ENCODE measurements at regions not wholly inside any gene's neighbourhood (a gene's known extent, or its start where the extent isn't known, plus 50 kb on each side); places are given as distances from the start of the nearest gene placed in this dataset.

DNA sequence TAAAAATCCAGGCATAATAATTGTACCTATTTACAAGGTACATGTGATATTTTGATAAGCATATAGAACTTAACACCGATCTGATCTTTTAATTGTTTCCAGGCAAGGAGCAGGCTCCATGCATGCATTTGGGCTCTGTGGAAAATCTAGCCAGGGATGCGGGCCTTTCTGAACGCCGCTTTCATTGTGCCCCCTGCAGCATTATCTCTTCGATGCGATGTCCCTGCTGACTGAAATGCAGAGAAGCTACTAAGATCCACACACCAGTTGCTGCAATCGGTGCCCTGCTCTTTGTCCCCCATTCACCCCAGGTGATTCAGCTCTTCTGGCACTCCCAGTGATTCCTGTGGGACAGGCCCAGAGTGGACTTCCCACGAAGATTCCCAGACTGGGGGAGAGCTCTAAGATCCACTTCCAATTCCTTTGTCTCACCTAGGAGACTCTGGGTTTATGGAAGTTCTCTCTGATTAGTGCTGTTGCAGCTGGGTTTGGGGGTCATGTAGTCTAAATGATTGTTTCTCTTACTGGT, 254.3 kb upstream of the AGA start:
- DNase-seq (ENCODE audit: low spot score): no peak

DNA sequence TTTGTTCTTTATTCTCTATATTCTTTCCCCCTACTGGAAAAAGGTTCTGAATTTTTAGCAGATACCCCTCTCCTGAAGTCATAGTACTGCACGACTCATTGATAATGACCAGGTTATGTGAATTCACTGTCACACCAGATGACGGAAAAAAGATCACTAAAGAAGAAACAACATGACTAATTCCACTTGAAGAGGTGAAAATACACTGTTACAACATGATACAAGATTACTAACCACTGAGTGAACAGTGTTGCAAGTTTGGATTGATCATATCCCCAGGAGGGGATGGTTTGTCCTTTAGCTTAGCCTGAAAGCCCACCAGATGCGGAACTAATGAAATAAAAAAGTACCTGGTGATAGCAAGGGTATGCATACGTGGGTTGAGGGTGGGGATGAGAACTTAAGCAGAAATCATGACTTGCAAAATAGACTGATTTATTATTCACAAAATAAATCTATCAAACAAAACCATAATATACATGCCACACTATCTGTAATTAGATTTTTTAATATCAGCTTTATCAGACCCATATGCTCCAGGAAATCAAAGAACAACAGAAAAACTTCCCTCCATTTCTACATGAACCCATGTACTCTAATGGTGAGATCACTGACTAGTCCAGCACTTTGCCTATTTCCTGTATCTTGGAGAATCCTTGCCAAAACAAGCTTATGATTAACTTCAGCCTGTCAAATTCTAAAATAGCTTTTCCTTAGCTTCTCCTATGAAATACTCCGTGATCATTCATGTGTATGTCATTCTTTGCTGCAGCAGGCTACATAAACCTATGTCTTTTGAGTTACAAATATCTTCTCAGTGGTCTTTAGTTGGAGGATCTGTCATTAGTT, 257.4 kb upstream of the AGA start:
- no peak for DNase-seq (ENCODE audit: low spot score)

DNA sequence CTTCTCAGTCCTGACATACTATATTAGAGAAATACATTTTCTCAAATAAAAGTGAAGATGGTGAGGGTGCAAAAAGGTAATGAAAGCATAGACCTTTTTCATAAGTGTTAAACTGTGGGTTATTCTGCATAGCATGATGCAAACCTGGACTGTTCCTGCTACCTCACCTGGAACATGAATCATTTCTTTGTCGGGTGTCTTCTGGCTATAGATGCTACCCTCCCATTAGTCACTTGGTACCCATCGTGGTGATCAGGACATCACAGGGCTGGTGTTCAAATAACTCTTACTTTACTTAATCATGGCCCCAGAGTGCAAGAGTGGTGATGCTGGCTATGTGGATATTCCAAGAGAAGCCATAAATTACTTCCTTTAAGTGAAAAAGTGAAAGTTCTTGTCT, 264.7 kb upstream of the AGA start:
- no peak for DNase-seq (ENCODE audit: low spot score)

DNA sequence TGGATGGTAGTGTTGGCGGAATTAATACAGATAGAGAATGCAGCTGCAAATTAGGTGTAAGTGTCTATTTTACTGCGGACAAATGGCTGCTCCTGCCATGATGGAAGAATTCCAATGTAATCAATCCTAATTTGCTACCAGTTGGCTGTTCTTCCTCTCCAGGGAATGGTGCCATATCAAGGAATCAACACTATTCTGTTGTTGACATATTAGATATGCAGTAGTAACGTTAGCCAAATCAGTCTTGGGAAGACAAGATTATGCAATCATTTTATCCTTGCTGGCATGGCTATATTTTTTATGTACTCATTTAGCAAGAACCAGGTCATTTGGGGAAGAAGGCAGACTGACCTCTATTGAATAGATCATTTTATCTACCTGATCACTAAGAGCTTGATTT, 271.2 kb upstream of the AGA start:
- DNase-seq (ENCODE audit: low spot score): no peak

DNA sequence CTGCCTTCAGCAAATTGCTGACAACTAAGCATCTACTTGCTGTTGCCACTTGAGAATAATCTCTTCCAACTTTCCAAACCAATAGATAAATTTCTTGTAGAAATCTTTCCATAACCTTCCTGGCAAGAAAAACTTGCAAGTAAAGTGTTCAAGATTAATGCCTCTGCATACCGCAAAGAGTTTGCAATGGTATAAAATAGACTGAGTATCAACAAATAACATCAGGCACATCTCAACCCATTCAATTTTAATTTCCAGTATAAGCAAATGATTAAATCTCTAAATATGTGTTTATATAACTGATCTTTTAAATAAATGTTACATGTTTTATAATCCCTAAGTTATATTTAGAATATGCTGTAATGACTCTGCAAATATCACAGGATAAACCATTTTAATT, 275.2 kb upstream of the AGA start:
- no peak for DNase-seq (ENCODE audit: low spot score)

DNA sequence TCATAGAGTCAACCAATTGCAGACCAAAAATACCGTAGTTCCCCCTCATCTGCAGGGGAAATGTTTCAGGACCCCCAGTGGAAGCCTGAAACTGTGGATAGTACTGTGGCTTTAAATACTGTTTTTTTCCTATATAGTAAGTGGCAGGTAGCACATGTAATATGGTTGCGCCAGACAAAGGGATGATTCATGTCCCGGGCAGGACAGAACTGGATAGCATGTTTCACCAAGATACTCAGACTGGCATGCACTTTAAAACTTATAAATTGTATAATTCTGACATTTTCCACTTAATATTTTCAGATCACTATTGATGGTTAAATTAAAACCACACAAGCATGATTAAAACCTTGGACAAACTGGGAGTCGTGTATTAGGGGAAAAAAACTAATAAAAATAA, 276.3 kb upstream of the AGA start:
- peak; percentile 13 for DNase-seq (ENCODE audit: low spot score)

DNA sequence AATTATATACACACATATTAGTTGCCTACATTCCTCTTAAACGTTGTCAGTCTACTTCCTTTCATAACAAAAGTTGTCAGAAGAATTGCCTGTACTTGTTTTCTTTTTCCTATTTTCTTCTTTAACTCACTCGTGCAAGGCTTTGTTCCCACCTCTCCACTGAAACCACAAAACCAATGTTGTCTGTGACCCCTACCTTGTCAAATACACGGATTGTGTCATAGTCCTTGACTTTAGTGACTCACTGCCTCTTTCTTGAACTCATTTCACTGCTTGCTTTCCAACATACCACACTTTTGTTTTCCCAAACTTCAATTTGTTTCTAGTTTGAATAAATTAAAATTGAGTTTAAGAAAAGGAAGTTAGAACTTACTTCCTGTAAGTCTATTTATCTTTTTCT, 283.9 kb upstream of the AGA start:
- no peak for DNase-seq (ENCODE audit: low spot score)

DNA sequence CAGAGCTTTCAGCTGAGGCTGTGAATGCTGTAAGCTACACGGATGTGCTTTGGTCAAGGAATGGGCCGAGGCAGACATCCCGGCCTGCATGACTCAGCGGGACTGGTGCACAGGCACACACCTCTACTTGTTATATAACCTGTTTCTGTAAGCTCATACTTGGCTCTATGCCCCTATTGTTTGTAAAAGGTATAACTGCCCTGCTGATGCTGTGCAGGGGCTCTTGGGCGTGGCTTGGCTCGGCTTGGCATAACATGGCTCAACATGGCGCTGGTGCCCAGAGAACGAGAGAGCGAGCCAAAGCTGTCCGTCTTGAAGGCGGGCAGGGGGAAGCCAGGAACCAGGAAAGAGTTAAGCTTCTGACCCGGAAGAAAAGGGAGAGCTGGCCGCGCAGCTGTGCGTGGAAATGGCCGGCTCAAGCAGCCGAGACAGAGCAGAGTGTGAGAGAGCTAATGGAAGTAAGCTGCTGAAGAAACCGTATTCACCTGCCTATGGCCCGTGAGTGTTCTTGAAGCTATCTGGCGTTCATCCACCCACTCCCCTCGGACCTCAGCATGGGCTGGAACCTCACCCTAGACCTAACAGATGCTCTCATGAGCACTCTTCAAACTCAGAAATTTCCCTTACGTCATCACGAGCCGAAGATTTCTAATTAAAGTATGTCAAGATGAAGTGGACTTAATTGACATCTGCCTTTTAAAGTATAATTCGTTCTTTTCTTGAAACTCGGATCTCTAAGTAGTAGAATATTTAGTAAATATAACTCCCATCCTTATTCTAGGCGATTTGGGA, 286.3 kb upstream of the AGA start:
- DNase-seq (ENCODE audit: low spot score): peak; percentile 9

DNA sequence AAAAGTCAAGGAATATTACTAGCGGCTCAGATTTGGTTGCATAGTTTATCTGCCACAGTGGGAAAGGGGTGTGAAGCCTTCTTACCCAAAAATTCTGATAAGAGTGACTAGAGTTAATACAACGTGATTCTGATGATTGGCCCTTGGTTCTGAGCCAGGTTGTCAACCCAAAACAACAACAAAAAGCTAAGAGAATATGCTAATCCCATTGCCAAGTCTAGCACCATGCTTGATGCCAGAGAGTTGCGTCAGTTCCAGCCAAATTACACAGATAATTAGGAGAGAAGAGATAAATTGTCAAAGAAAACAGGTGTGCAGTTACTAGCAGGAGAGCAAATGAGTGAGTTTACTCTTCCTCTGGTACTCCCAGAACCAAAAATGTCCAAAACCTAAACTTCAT, 287.4 kb upstream of the AGA start:
- DNase-seq (ENCODE audit: low spot score): no peak

DNA sequence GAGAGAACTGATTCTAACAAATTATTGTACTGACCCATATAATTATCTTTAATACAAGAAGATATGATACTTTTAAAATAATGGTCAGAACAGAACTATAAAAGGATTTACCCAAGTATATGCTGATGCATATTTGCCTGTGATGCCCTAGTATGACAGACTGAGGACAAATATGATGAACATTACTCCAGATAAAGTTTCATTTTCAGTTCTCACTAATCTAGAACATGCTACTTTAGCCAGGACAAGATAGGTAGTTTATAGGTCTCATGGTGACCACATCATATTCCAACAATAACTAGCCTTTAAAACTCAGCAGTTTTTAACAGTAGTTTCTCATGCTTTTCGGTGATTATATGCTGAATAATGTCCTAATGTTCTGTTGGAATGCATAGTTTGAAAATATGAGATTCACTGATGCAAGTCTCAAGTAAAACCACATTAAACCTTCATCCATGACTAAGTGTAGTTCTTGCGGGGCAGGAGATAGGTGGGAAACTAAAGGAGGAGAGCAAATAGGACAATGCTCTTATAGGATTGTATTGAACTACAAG, 295.2 kb upstream of the AGA start:
- no peak for DNase-seq (ENCODE audit: low spot score)

DNA sequence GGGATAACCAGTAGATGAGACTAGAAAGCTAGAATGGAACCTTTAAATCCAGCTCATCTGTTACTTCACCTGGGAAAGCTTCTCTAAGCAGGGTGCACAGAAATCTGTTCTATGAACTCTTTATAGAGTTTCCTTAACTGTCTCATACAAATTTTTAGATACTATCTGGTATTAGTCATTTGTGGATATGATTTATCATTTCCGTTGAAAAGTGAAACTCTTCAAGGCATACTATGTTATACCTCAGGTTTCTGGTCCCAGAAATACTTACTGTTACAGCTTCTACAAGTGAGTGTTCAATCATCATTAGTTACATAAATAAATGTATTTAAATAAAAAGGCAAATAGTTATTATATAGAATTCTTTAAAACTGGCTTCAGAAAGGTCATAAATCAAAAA, 298.3 kb upstream of the AGA start:
- DNase-seq (ENCODE audit: low spot score): peak; percentile 33

DNA sequence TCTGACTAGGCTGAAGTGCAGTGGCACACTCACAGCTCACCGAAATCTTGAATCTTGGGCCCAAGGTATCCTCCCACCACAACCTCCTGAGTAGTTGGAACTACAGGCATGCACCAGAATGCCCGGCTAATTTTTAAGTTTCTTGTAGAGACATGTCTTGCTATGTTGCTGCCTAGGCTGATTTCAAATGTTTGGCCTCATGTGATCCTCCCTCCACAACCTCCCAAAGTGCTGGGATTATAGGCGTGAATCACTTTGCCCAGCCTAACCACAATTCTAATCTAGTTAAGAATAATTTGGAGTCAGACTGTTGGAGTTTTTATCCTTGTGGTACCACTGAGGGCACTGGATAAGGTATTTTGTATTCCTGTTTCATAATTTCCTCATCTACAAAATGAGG, 317.5 kb upstream of the AGA start:
- DNase-seq (ENCODE audit: low spot score): no peak

DNA sequence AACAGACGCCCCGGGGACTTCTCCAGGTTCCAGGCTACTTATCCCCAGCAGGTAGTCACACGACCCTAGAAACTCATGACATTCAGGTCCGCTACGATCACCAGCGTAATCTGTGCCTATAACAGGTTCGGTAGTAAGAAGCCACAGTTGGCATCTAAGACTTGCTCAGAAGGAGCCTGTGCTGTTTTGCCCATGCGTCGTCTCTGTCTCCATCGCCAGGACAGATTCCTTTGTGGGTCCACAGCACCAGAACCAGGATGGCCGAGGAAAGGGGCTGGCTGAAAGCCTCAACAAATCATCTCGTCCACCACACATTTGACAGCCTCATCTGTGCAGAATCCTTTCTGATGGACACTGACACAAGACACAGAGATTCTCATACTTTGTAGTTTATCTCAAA, 319.5 kb upstream of the AGA start:
- DNase-seq (ENCODE audit: low spot score): no peak

DNA sequence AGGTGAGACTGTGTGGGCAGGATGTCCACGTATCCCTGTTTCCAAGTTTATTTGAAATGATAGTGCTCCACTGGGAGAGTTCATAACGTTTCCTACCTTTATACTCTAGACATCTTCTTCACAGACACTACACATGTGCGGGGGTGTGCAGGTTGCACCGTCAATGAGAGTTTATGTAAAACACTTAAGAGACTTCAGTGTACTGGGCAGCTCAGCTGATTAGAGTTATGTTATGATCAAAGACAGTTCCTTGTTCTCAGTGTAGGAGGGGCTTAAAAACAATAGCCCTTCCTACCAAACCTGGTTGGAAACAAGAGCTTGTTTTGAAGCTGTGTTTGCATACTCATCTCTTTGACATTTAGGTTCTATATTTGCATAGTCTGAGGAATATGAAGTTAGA, 326.9 kb upstream of the AGA start:
- DNase-seq (ENCODE audit: low spot score): no peak

DNA sequence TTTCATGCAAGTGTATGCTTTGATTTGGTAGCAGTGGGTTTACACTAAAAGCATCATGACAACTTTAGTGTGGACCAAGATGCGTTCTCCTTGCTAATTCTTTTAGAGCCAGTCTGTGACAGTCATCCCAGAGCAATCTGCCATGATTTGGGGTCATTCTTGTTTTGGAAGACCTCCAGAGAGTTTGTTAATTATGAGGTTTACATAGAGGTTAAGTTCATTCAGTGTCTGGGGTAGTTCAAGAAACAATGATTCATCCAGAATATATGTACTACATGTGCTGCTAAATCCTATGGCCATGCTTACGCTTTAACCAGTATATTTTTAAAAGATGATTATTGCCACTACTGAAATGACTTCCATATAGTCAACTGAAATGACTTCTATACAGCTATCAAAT, 328.5 kb upstream of the AGA start:
- no peak for DNase-seq (ENCODE audit: low spot score)

DNA sequence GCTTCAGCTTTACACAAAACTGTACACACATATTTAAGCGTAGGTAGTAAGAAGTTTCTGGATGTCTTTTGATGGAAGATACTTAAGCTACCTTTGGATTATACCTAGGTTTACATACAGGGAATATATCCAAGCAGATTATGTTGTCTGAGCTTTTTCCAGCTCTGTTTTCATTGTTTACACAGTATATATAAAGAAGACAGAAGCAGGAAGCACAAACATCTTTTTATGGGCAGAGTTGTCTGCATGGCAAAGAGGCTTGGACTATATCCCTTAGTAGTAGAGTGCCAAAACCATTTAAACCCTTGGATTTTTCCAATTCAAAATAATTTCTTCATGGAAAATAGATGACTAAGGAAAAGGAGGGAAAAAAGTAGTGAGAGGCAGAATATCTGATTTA, 329.4 kb upstream of the AGA start:
- DNase-seq (ENCODE audit: low spot score): no peak

DNA sequence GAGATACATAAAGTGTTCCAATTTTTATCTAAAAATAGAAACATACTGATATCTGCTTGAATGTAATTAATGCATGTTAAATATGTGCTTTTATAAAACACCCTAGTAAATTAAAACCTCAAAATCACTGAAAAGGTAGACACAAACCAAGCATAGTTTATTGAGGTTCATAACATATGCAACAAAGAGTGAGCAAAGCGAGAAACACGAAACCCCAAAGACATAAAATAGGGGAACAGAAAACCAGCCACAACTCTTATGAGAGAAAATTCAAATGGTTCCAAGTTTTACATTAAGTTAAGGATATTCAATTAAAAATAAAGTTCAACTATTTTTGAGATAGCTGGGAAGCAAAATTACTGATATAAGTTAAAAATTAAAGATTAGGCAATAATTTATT, 336.4 kb upstream of the AGA start:
- no peak for DNase-seq (ENCODE audit: low spot score)

DNA sequence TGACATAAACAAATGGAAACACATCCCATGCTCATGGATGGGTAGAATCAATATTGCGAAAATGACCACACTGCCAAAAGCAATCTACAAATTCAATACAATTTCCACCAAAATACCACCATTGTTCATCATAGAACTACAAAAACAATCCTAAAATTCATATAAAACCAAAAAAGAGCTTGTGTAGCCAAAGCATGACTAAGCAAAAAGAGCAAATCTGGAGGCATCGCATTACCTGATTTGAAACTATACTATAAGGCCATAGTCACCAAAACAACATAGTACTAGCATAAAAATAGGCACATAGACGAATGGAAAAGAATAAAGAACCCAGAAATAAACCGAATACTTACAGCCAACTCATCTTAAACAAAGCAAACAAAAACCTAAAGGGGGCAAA, 342.8 kb upstream of the AGA start:
- DNase-seq (ENCODE audit: low spot score): no peak

DNA sequence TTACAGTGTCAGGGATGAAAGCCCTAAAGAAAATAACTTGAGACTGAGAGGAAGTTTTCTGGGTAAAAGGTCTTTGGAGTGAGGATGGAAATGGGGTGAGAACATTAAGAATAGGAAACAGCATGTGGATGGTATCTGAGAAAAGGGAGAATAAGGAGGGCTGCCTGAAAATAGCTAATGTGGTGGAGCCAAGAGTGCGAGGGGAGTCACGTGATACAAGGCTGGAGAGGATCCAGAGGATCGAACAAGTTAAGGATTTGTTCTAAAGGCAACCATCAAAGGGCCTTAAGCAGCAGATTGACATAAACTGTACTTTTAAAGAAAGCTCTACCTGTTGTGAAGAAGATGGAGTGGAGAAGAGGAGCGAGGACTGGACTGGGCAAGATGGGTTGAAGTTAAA, 347.4 kb upstream of the AGA start:
- peak; percentile 27 for DNase-seq (ENCODE audit: low spot score)

DNA sequence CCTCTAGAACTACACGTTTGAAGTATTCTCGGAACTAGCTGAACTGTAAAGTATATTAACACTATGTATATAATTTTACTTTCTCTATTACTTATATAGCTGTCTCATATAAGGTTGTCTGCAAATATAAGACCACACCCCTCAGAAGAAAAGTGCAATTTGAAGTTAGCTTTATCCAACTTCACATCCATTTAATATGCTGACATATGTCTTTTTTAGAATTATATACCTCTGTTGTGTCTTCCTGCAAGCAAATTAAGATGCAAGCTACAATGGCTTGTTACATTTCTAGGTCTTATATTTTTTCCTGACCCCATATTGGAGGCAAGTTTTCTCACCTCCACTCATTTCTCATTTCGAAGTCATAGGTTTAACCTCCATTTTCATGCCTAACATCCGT, 349.0 kb upstream of the AGA start:
- DNase-seq (ENCODE audit: low spot score): no peak

DNA sequence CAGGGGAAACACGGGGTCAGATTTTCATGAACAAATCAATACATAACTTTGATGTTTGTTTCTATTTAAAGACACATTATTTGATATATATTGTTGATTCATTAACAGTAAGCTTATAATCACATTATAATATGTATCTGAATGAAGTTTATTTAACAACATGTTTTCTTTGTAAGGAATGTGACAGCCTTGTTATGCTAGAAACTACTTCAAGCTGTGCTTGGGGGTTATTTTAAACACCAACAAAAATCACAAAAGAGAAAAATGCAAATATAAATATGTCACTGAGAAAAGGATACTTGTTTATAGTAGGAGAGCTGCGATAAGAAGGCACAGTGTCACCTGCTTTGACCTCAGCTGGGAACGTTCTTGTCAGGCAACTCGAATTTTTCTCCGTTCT, 354.6 kb upstream of the AGA start:
- DNase-seq (ENCODE audit: low spot score): no peak

DNA sequence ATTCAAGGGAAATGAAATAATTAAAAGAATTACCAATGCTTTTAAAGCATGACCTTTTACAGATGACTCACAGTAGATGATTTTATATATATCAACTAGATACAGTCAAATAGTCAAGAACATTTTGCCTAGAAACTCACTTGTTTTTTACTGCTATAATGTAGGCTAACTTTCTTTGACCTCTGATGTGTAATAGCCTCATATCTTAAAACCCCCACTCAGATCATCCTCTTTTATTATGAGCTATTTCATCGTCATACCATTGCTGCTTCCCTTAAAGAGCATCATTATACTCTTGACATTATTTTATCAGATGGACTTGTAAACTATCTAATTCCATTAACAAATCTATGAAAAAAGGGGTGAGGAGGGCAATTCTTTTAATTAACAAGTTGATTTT, 355.9 kb upstream of the AGA start:
- DNase-seq (ENCODE audit: low spot score): no peak

DNA sequence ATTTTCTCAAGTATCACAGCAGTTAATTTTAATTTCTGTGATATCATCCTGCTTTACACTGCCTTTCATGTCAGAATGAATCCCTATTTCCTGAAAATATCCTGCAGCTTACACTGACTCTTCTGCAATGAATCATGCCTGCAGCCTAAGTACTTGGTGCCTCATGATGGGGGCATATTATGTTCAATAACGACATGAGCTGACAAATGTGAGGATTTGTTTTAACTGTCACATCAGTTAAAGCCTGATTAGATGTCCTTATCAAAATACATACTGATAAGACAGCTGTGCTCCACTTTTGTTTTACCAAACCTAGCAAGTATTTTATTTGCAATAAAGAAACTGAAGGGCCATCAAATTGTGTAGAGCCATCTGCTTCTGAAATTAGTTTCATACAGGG, 359.9 kb upstream of the AGA start:
- DNase-seq (ENCODE audit: low spot score): peak; percentile 78

All from umbilical cord (tissue), 1 donor.